HG03066 (cell line): ENCODE measurements at regions not wholly inside any gene's neighbourhood (a gene's known extent, or its start where the extent isn't known, plus 50 kb on each side); places are given as distances from the start of the nearest gene placed in this dataset.
"Not testable (repeated sequence)": the region's sequence is repeated elsewhere in the genome, so short reads cannot be mapped to it uniquely, and the experiment has no call there.

ENCODE experiments used
- ATAC-seq: cut with Tn5 transposase; IDR thresholded peaks from one replicate; pipeline ENCODE4 v1.9.1; 2021; ENCODE audit warnings: low read depth; ENCODE audit not compliant: unreplicated experiment

GRCh38 chr22:48720662-48721394, 1106.8 kb downstream of the BRD1 start:
- no peak for ATAC-seq

- ATAC-seq = no peak
These were observed 1107.6 kb downstream of the BRD1 start for GRCh38 chr22:48719978-48720661.

- ATAC-seq = no peak
These were observed 1108.7 kb downstream of the BRD1 start for GRCh38 chr22:48718818-48719500.

- no peak for ATAC-seq
These were observed 1109.5 kb downstream of the BRD1 start for GRCh38 chr22:48717883-48718817.

GRCh38 chr22:48717076-48717810, 1110.4 kb downstream of the BRD1 start:
- no peak for ATAC-seq

- not testable (repeated sequence) for ATAC-seq
These were observed 1111.5 kb downstream of the BRD1 start for GRCh38 chr22:48716154-48716553.

- ATAC-seq = no peak
These were observed 1112.2 kb downstream of the BRD1 start for GRCh38 chr22:48715511-48715910.

GRCh38 chr22:48714231-48714630, 1113.4 kb downstream of the BRD1 start:
- no peak for ATAC-seq

- ATAC-seq = no peak
These were observed 1114.1 kb downstream of the BRD1 start for GRCh38 chr22:48713272-48714205.

- no peak for ATAC-seq
These were observed 1115.0 kb downstream of the BRD1 start for GRCh38 chr22:48712558-48713271.

- no peak for ATAC-seq
These were observed 1116.0 kb downstream of the BRD1 start for GRCh38 chr22:48711669-48712068.

- ATAC-seq = no peak
These were observed 1116.6 kb downstream of the BRD1 start for GRCh38 chr22:48711031-48711431.

- no peak for ATAC-seq
These were observed 1117.3 kb downstream of the BRD1 start for GRCh38 chr22:48710410-48710809.

- ATAC-seq = no peak
These were observed 1117.7 kb downstream of the BRD1 start for GRCh38 chr22:48709976-48710375.

- no peak for ATAC-seq
These were observed 1118.2 kb downstream of the BRD1 start for GRCh38 chr22:48709453-48709852.

- ATAC-seq = no peak
These were observed 1119.0 kb downstream of the BRD1 start for GRCh38 chr22:48708558-48709245.

- no peak for ATAC-seq
These were observed 1119.7 kb downstream of the BRD1 start for GRCh38 chr22:48707763-48708557.
